ACHN (cell line): ENCODE measurements at regions not wholly inside any gene's neighbourhood (a gene's known extent, or its start where the extent isn't known, plus 50 kb on each side); places are given as distances from the start of the nearest gene placed in this dataset.

Experiments used
- DNase-seq: peaks from one replicate; pipeline ENCODE4 v3.0.0-alpha.2; 2015
- in situ Hi-C: cut with HindIII; loops from 2 replicates; pipeline ENCODE4 v1.10.0; 2017; ENCODE audit warnings: low sequenced_read_pairs, low pct_ligation_motif_present, low pct_unique_long_range_greater_than_20kb

DNA sequence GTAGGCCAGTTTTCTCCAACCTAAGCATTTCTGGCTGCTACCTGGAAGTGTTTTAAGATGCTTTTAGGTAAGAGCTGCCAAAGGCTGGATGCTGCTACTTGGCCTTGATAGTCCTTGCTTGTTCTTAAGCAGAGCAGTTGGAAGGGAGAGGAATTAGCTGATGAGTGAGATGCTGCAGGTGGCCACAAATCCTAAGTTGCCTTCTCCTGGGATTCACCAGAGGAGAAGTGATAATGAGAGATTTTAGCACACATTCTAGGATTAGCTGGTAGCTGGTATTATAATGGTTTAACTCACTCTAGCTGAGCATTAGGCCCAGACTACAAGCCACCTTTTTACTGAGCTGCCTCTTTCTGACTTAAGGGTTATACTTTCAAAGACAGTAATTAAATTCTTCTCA is 442.9 kb upstream of the RAG2 start:
- DNase-seq = no peak
- in situ Hi-C loops = no loop called here

DNA sequence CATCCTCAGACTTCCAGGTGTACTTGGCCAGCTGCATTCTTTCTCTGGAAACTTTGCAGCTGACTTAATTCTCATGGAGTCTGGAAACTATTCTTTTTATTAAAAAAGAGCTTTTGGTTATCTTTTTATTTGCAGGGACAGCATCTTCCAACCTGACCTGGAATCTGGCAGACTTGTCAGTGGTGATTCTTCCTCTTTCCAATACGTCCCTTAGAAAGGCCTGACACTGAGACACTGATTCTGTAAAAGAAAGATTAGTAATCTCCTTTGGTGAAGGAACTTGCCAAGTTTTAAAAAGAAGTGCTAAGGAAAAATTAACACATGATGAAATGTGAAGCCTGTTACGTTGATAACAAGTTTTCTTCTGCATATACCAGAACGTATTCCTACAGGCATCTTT is 440.9 kb upstream of the RAG2 start:
- in situ Hi-C loops = no loop called here
- DNase-seq = no peak

DNA sequence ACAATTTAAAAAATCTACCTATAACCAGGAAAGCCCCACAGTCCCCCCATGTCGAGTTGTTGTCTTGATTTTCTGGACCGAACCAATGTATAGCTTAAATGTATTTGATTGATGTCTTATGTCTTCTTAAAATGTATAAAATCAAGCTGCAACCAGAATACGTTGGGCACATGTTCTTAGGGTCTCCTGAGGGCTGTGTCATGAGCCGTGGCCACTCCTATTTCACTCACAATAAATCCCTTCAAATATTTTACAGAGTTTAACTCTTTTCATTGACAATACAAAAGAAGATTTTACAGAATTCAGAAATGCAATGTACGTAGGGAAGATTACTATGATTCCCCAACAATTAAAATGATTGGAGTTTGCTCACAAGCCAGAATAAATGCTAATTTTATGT is 428.7 kb upstream of the RAG2 start:
- in situ Hi-C loops = no loop called here
- no peak for DNase-seq

DNA sequence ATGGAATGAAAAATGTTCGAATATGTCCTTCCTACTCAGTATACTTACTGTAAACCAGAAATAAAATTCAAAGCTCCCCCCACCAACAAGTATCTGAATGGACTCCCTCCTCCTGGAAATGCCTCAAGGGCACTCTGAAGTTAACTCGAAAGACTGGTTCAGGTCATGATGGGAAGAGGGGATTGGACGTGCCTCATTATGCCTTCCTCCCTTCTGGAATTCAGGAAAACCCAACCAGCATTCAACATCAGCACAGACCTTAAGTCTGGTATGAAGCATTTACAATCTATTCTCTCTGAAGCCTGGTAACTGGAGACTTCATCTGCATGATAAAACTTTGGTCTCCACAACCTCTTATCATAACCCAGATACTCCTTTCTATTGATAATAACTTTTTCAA is 428.3 kb upstream of the RAG2 start:
- in situ Hi-C loops = no loop called here

DNA sequence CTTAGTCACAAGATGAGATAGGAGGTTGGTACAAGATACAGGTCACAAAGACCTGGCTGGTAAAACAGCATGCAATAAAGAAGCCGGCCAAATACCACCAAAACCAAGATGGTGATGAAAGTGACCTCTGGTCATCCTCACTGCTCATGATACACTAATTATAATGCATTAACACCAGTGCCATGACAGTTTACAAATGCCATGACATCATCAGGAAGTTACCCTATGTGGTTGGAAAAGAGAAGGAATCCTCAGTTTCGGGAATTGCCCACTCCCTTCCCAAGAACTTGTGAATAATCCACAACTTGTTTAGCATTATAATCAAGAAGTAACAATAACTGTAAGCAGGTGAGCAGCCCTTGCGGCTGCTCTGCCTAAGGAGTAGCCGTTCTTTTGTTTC is 408.5 kb upstream of the RAG2 start:
- DNase-seq = no peak
- in situ Hi-C loops = no loop called here

More for the DNA sequence above, 428.3 kb upstream of the RAG2 start:
- DNase-seq = no peak

DNA sequence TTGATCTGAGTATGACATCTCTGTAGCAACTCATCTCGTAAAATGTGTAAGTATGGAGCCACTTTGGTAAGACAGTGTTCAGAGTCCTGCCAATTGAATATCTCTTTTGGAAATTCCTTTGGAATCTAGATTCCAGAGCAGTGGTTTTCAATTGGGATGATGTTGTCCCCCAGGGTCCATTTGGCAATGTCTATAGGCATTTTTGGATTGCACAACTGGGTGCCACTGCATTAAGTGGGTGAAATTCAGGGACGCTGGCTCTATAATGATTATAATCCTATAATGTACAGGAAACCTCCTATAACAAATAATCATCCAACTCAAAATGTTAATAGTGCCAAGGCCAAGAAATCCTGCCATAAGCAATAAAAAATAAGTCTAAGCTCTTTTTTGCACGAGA is 404.8 kb upstream of the RAG2 start:
- in situ Hi-C loops = no loop called here
- DNase-seq = no peak

DNA sequence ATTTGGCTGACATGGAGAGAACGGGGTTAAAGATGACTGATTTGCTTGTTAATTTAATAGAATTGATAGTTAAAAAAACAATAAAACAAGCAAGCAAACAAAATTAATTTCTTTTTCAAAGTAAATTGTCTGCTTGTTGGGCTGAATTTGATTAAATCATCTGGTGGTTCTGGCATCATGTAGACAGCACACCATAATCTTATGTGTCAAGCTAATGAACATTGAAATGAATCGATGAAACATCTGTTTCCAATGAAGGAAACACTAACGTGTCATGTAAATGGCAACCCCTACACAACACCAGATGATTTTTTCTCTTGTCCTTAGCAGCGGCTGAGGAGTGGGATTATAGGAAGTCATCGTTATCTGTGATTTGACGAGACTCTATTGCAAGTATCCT is 399.6 kb upstream of the RAG2 start:
- no peak for DNase-seq
- in situ Hi-C loops = no loop called here

DNA sequence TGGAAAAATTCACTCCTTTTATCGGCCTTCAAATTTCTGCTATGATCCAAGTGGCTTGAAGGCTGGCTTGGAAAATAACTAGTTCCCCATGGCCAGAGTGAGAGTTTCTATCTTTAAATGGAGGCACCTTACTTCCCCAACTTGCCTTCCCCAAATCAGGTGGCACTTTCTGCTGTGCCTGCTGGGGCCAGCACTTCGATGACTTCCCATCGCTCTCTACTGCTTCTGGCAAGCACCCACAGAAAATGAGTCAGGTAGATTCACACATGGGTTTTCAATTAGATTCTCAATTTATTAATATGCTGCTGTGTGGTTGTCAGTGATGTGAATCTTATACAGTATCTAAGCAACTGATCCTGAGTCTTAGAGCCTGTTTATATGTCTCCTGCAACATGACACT is 398.8 kb upstream of the RAG2 start:
- DNase-seq = no peak

DNA sequence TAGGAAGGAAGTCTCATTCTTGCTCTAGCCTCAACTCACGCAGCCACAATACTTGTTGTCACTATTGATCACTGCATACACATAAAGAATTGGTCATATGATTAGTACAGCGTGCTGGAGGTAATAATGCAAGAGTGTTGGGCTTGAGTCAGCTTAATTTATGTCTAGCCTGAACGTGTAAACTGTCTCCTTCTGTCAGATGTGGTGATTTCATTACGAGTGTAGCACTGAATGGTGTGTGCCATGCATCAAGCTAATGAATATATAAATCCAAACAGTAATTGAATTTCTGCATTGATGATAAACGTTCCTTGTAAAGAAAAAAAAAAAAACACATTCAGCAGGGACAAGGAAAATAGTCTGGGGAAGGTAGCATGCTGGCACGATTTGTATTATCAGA is 396.2 kb upstream of the RAG2 start:
- in situ Hi-C loops = no loop called here
- DNase-seq = no peak

More for the DNA sequence above, 398.8 kb upstream of the RAG2 start:
- in situ Hi-C loops = no loop called here

DNA sequence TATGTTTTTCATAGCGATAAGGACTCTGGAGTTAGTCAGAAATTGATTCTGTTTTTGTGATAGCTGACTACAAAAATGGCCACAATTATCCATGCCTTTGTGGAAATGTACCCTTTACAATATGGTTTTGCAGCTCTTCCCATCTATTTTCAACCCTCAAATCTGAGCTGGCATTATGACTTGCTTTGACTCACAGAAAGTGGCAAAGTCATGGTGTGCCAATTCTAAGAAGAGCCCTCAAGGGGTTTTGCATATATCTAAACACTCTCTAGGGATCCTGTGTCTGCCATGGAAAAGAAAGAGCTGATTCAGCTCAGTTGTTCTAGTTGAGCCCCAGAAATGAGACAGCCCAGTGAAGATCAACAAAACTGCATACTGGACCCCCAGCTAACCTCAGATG is 390.5 kb upstream of the RAG2 start:
- no peak for DNase-seq
- in situ Hi-C loops = no loop called here

DNA sequence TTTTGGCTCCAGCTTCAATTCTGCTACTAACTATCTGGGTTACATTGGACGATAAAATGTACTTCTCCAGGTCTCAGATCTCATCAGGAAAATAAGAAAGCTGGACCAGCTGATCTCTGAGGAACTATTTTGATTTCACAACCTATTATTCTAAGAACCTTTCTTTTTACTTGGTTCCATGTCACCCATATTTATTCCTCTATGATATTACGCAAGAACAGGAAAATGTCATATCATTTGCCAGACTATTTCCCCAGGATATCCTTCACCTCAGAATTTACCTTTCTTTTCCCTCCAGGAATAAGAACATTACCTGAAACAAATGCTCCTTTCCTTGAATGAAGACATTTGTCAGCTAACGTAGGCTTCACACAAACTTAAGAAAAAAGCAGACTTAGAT is 387.5 kb upstream of the RAG2 start:
- no peak for DNase-seq
- in situ Hi-C loops = no loop called here

DNA sequence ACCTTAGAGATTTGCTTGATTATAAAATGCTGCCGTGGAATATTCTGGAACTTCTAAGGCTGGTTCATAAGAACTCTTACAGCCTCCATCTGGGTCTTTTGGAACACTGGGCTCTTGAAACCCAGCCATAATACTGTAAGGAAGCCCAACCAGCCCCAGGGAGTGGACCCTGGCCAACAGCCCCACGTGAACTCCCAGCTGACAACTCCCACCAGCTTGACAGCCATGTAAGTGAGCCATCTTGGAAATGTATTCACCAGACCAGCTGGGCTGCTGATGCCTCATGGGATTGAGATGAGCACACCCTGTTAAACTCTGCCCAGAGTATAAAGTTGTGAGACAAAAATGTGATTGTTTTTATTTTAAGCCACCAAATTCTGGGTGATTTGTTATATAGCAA is 378.7 kb upstream of the RAG2 start:
- in situ Hi-C loops = no loop called here
- DNase-seq = no peak

DNA sequence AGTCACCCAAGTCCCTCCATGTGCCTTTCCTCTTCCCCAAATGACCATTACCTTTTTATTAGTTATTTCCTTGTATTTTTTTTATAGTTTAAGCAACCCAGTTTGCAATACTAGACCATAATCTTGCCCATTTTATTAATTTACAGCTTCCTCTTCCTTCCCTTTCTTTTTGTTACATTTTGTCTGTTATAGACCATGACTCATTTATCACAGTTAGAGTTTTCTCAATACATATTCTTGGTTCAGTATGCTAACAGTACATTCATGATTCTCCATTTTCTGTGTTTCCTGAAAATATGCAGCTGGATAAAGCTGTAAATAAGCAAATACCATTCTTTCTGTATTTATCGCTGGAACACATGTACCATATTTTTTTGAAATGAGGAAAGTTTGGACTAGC is 376.7 kb upstream of the RAG2 start:
- in situ Hi-C loops = no loop called here
- no peak for DNase-seq

DNA sequence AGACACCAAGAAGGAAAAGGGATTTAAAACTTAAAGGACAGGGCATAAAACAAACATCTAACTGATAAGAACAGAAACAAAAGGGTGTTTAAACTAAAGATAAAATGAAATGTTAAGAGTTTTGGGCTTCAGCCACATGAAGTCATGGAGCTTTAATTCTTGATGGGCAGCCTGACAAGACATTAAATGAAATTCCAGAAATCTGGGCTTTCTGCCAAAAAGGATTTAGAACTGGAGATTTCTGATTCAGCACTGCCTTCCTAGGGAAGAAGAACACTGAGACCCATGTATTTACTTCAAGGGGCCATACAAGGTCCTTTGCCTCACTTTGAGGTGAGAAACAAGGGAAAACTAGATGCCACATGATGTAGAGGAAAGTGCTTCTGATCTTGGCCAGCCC is 355.9 kb upstream of the RAG2 start:
- in situ Hi-C loops = no loop called here
- DNase-seq = no peak

DNA sequence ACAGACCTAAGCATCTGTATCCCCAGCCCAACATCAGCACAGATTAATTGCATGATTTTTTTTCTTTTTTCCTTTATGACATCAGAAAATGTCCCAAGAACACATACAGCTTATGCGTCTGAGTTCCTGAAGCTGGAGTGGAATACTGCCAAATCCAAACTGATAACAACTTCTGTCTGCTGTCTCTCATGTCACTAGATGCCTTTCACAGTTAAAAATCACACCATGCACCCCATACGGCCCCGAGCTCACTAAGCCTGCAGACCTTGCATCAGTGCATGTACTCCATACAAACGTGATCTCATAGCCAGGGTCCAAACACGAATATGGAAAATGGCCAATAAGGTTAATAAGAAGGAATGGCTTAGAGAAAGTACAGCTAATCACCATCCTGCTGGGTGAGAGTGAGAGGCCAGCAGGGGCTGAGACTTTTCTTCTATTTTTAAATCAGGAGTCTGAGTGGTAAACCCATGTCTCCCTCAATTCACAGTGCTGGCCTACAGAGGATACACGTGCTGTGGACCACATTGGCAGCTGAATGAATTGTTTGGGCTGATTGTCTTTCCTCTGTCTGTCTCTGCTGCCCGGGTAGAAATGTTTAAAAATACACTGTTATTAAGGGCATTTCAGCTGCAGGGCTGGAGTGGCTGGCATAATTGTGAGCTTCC is 350.6 kb upstream of the RAG2 start:
- DNase-seq = no peak
- in situ Hi-C loops = no loop called here

DNA sequence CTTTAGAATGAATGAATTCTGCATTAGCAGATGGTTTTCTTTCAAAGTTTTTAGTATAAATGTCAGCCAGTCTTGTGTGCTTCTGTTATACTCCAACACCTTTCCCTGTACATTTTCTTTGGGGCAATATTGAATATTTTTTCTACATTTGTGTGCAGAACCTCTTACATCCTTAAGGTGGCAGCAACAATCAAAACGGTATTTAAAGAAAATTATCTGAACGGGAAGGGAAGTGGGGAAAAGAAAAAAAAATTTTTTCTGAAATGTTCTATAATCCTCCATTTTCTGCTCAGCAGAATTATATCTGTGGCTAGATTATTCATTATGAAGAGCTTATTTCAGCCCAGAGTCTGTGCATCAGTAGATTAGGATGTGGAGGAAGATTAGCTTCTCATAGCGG is 347.3 kb upstream of the RAG2 start:
- in situ Hi-C loops = no loop called here
- DNase-seq = peak; percentile 18

DNA sequence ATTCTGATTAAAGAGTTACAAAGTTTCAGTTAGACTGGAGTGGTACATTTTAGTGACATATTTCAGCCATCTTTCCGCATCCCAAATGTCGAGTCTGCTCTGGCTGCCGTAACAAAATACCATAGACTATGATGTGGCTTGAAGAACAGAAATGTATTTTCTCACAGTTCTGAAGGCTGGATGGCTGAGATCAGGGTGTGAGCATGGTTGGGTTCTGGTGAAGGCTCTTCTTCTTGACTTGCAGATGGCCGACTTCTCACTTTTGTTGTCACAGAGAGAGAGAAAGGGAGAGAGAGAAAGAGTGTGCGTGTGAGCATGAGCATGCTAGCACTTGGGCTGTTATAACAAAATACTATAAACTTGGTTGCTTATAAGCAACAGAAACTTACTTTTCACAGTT is 335.4 kb upstream of the RAG2 start:
- in situ Hi-C loops = no loop called here
- DNase-seq = no peak

DNA sequence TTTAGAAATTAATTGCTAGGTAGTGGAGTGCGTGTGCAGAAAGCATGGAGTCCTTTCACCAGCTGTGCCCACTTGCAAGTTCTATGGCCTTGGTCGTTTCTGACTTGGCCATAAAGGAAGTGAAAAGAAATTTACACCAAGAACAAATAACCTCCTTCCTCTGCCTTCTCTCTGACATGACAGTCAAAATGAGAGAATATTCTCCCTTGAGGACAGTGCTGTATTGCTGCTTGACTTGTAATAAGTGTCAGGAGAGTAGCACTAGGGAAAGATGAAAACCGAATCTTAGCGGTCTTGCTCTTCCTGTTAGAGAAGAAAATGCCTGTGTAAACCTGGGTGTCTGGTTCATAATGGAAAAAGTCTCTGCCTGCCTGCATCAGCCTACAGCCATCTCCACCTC is 333.1 kb upstream of the RAG2 start:
- in situ Hi-C loops = no loop called here
- no peak for DNase-seq

DNA sequence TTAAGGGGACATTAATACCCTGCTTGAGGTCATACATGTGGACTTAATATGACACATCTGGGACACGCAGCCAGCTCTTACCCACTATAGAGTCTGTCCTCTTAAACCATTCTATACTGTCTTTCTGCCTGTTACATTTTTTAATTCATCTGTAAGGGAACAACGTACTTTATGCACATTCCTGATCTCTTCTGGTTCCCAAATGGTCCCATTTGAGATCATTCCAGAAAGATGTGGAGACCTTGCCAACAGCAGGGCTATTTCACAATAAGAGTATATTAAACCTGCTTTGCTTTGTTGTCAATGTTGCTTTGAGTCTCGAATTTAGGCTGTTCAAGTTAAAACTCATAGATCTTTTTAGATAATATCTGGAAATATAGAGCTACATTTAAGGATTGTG is 332.2 kb upstream of the RAG2 start:
- in situ Hi-C loops = no loop called here
- no peak for DNase-seq

DNA sequence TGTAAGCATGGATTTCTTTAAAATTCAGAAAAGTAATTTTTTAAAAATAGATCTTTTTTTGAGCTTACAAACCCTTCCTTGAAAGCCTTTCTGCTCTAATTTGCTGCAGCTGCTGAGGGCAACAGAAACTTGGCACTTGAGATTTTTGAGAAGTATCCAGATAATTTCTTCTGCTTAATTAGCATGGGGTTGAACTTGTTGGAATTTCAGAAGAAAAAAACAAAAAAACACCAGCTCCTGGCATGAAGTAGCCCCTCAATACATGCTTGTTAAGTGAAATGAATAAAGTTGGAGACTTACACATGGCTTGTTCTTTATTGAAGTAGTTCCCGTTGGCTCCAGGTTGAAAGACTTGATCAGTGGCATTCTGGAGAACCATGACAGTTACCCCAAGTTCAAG is 331.4 kb upstream of the RAG2 start:
- no peak for DNase-seq
- in situ Hi-C loops = no loop called here

DNA sequence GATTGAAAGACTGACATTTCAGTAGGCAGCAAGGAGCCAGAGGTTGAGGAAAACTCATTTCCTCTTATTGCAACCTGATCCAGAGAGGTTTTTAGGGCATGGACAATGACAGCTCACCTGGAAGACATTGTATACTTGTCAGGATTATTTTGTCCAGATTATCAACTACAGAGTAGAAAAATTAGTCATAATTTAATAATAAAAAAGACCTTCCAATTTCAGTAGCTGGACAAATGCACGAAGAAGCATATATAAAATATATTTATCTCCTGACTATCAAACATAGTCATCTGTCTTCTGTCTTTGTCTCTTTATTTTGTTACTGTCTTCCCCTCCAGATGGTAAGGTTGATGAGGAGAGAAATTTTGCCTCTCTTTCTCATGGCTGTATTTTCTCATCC is 330.6 kb upstream of the RAG2 start:
- in situ Hi-C loops = no loop called here

More for the DNA sequence above, 330.6 kb upstream of the RAG2 start:
- no peak for DNase-seq
